Upper lobe of left lung (tissue), 6 donors: ENCODE measurements at regions not wholly inside any gene's neighbourhood (a gene's known extent, or its start where the extent isn't known, plus 50 kb on each side); places are given as distances from the start of the nearest gene placed in this dataset.
"Not testable (repeated sequence)": the region's sequence is repeated elsewhere in the genome, so short reads cannot be mapped to it uniquely, and the experiment has no call there.

Experiments
- ATAC-seq, 2 donors: fragments of 200-7000 bp; cut with Tn5 transposase; one replicate each; pipeline ENCODE4 v1.9.1; 2022; ENCODE audit warnings: mild to moderate bottlenecking in 2 of 2, moderate library complexity in 2 of 2; ENCODE audit not compliant: low FRiP score in 2 of 2
- DNase-seq, 2 donors: peaks; one replicate each; pipeline ENCODE4 v3.0.0-alpha.2; 2019 to 2020
- H3K27ac ChIP-seq, 4 donors: fragments of 200-600 bp; sonication (generic); one replicate each; pipeline ENCODE4 v1.5.1; 2016 to 2019
- H3K27me3 ChIP-seq, 4 donors: fragments of 200-600 bp; sonication (generic); one replicate each; pipeline ENCODE4 v1.5.1; 2017 to 2019
- H3K36me3 ChIP-seq, 4 donors: fragments of 200-600 bp; sonication (generic); one replicate each; pipeline ENCODE4 v1.5.1; 2016 to 2019
- H3K4me1 ChIP-seq, 4 donors: fragments of 200-600 bp; sonication (generic); one replicate each; pipeline ENCODE4 v1.5.1; 2018 to 2019
- H3K4me3 ChIP-seq, 4 donors: fragments of 200-600 bp; sonication (generic); one replicate each; pipeline ENCODE4 v1.5.1; 2017 to 2019; ENCODE audit warnings: mild to moderate bottlenecking in 2 of 4, moderate library complexity in 1 of 4
- H3K9me3 ChIP-seq, 4 donors: fragments of 200-600 bp; sonication (generic); one replicate each; pipeline ENCODE4 v1.5.1; 2018 to 2019
- CTCF ChIP-seq, 6 experiments: fragments of 450-650 bp in 4 of 6; fragments of 200-600 bp in 2 of 6; sonication (generic) in 2 of 6; IDR thresholded peaks; one replicate each; pipeline ENCODE4 v1.5.1; 2016 to 2019; ENCODE audit warnings: antibody characterized with exemption in 6 of 6
- EP300 ChIP-seq, 4 donors: sonication (generic); formaldehyde crosslinking; IDR thresholded peaks; one replicate each; pipeline ENCODE4 v1.5.1; 2017; ENCODE audit warnings: antibody characterized with exemption in 4 of 4, control low read depth in 2 of 4
- POLR2A ChIP-seq, 4 donors: fragments of 450-650 bp; IDR thresholded peaks; one replicate each; pipeline ENCODE4 v1.5.1; 2016 to 2017; ENCODE audit warnings: antibody characterized with exemption in 4 of 4, mild to moderate bottlenecking in 2 of 4
- POLR2AphosphoS5 ChIP-seq, 2 donors: sonication (generic); formaldehyde crosslinking; IDR thresholded peaks; one replicate each; pipeline ENCODE4 v1.5.1; 2017; ENCODE audit warnings: antibody characterized with exemption in 2 of 2
- WGBS, 2 donors: methylation state at CpG; one replicate each; pipeline ENCODE4 v1.1.5; 2017 to 2018; 5-methylcytosine and 5-hydroxymethylcytosine counted together
- donor health status: DM: no; HTN: no; CAD: no; lungs with moderate emphysema.
- donor health status: DM: no; HTN: yes; CAD: no; lungs with severe emphysema.

GRCh38 chr1:60695716-60696171, 386.6 kb upstream of the NFIA start:
- H3K27me3 ChIP-seq = no peaks in the 10 kb centered on the region
- TF ChIP-seq EP300 (IDR thresholded peaks at IDR 0.05) (no peak), CTCF (IDR thresholded peaks at IDR 0.05) (no peak), POLR2AphosphoS5 (IDR thresholded peaks at IDR 0.05) (no peak), POLR2A (IDR thresholded peaks at IDR 0.05) (no peak)
- DNase-seq = no peak

GRCh38 chr1:60694980-60695379, 387.4 kb upstream of the NFIA start:
- ATAC-seq = no peak
- no peaks in the 10 kb centered on the region for H3K36me3 ChIP-seq
- 81 to 89% methylated on average over 4 of the region's 4 CpGs for WGBS, 2 donors
- no peak overlapping the region for H3K4me3 ChIP-seq
- H3K9me3 ChIP-seq = no peaks in the 10 kb centered on the region
- H3K27me3 ChIP-seq = no peaks in the 10 kb centered on the region
- no peak overlapping the region for H3K27ac ChIP-seq
- TF ChIP-seq CTCF (IDR thresholded peaks at IDR 0.05) (no peak), EP300 (IDR thresholded peaks at IDR 0.05) (no peak), POLR2A (IDR thresholded peaks at IDR 0.05) (no peak), POLR2AphosphoS5 (IDR thresholded peaks at IDR 0.05) (no peak)
- no peak for DNase-seq
- no peaks in the 10 kb centered on the region for H3K4me1 ChIP-seq

More at GRCh38 chr1:60695716-60696171, 386.6 kb upstream of the NFIA start:
- ATAC-seq = no peak
- Histone ChIP-seq H3K27ac (no peak overlapping the region), H3K4me1 (no peaks in the 10 kb centered on the region), H3K9me3 (no peaks in the 10 kb centered on the region), H3K36me3 (no peaks in the 10 kb centered on the region), H3K4me3 (no peak overlapping the region)
- WGBS, 2 donors = 83 to 89% methylated on average over 6 of the region's 6 CpGs

GRCh38 chr1:60692031-60692430, 390.3 kb upstream of the NFIA start:
- no peak for ATAC-seq
- no peak for TF ChIP-seq POLR2A (IDR thresholded peaks at IDR 0.05)
- no peak for TF ChIP-seq CTCF (IDR thresholded peaks at IDR 0.05)
- TF ChIP-seq EP300 (IDR thresholded peaks at IDR 0.05) = no peak
- DNase-seq = no peak

GRCh38 chr1:60688221-60688620, 394.1 kb upstream of the NFIA start:
- 64 to 66% methylated on average over 2 of the region's 2 CpGs for WGBS, 2 donors
- not testable (repeated sequence) for H3K4me3 ChIP-seq, H3K27ac ChIP-seq, H3K36me3 ChIP-seq, H3K4me1 ChIP-seq, DNase-seq, ATAC-seq, H3K27me3 ChIP-seq, H3K9me3 ChIP-seq

More at GRCh38 chr1:60692031-60692430, 390.3 kb upstream of the NFIA start:
- Histone ChIP-seq H3K27ac (no peak overlapping the region), H3K4me3 (no peak overlapping the region), H3K36me3 (no peaks in the 10 kb centered on the region), H3K27me3 (no peaks in the 10 kb centered on the region), H3K4me1 (no peaks in the 10 kb centered on the region), H3K9me3 (peaks cover 0 to 8% (median 3%) of the 10 kb centered on the region in 4 donors)

GRCh38 chr1:60681095-60681860, 401.1 kb upstream of the NFIA start:
- no peak for TF ChIP-seq CTCF (IDR thresholded peaks at IDR 0.05)
- no peak for TF ChIP-seq EP300 (IDR thresholded peaks at IDR 0.05)
- TF ChIP-seq POLR2AphosphoS5 (IDR thresholded peaks at IDR 0.05) = no peak
- TF ChIP-seq POLR2A (IDR thresholded peaks at IDR 0.05) = no peak
- Histone ChIP-seq H3K36me3 (no peaks in the 10 kb centered on the region), H3K27me3 (no peaks in the 10 kb centered on the region), H3K9me3 (no peaks in the 10 kb centered on the region), H3K27ac (no peak overlapping the region), H3K4me3 (no peak overlapping the region), H3K4me1 (no peaks in the 10 kb centered on the region)
- DNase-seq (no peak), ATAC-seq (no peak)
- 69 to 74% methylated on average over 2 of the region's 2 CpGs for WGBS, 2 donors
